GM12892 (cell line): ENCODE measurements at regions not wholly inside any gene's neighbourhood (a gene's known extent, or its start where the extent isn't known, plus 50 kb on each side); places are given as distances from the start of the nearest gene placed in this dataset.

Experiments used
- POLR2A ChIP-seq: IDR thresholded peaks from 2 replicates; pipeline ENCODE4 v1.6.1; 2011; ENCODE audit warnings: low read depth, low read length, control low read depth
- POLR2AphosphoS5 ChIP-seq: IDR thresholded peaks from 2 replicates; pipeline ENCODE4 v1.6.1; 2011; ENCODE audit warnings: low read depth, low read length, control low read depth
- TAF1 ChIP-seq: IDR thresholded peaks from 2 replicates; pipeline ENCODE4 v1.6.1; 2011; ENCODE audit warnings: low read depth, mild to moderate bottlenecking, control low read depth, low read length, borderline replicate concordance

GRCh38 chr6:40192516-40192915 lies 258.3 kb upstream of the MOCS1 start:
- TF ChIP-seq POLR2A (no peak), POLR2AphosphoS5 (no peak), TAF1 (no peak)
